ENCODE measurements at regions not wholly inside any gene's neighbourhood (a gene's known extent, or its start where the extent isn't known, plus 50 kb on each side); places are given as distances from the start of the nearest gene placed in this dataset.

DNA sequence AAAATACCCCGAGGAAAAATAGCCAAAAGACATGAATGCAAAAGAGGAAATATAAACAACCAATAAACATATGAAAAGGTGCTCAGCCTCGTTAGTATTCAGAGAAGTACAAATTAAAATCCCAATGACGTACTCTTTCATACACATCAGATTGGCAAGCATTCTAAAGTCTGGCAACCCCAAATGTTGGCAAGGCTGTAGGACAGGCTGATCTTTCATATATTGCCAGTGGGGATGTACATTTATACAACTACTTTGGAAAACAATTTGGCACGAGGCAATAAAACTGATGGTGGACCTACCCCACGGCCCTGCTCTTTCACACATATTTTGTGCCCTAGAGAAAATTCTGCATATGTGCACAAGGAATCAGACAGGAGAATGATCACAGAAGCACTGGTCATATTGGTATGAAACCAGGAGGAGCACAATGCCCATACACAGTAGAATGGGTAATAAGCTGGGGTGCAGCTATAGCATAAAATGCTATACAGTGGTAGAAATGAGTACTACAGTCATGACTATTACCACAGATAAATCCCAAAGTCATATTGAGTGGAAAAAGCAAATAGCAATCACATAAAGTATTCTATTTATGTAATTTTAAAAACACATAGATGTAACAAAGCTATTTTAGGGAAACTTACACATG, 176.0 kb upstream of the SLC24A5 start (continued):
- TF ChIP-seq GTF2F1 (IDR thresholded peaks at IDR 0.05; ENCODE audit: borderline replicate concordance, low read depth, low read length) (no peak), SAP30 (IDR thresholded peaks at IDR 0.05; ENCODE audit: insufficient read depth, insufficient replicate concordance, low read length) (no peak), ASH2L (IDR thresholded peaks at IDR 0.05; ENCODE audit: low read length) (no peak), RNF2 (IDR thresholded peaks at IDR 0.05; ENCODE audit: borderline replicate concordance, low read depth, low read length, missing control alignments, poor library complexity, severe bottlenecking) (no peak), CEBPB (IDR thresholded peaks at IDR 0.05; ENCODE audit: low read depth, low read length) (no peak)
- TF ChIP-seq, protein P1, sequence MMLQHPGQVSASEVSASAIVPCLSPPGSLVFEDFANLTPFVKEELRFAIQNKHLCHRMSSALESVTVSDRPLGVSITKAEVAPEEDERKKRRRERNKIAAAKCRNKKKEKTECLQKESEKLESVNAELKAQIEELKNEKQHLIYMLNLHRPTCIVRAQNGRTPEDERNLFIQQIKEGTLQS (IDR thresholded peaks at IDR 0.05; ENCODE audit: insufficient read depth, low read depth, low read length) = no peak
